Common myeloid progenitor, CD34-positive (primary cell): ENCODE measurements at regions not wholly inside any gene's neighbourhood (a gene's known extent, or its start where the extent isn't known, plus 50 kb on each side); places are given as distances from the start of the nearest gene placed in this dataset.

ENCODE experiments used
- CTCF ChIA-PET: fragments of 350-600 bp; sonication (Branson Sonifier 250); formaldehyde crosslinking; loops from one replicate; lab custom pipeline; 2021; ENCODE audit warnings: antibody characterized with exemption; lab: Charles Lee
- POLR2A ChIA-PET: fragments of 350-600 bp; sonication (Branson Sonifier 250); formaldehyde crosslinking; loops from one replicate; lab custom pipeline; 2021; ENCODE audit warnings: antibody characterized with exemption; lab: Charles Lee
- DNase-seq, 3 donors: peaks; one replicate each; pipeline versions ENCODE4 v3.0.0 to v3.0.0-alpha.2; 2013
- H3K27ac ChIP-seq, 2 experiments: 1 replicate in 1 of 2; 2 replicates in 1 of 2; pipeline ENCODE4 v1.7.0; 2013; ENCODE audit warnings: inconsistent platforms in 2 of 2, low read length in 2 of 2, mild to moderate bottlenecking in 2 of 2, low read depth in 1 of 2, moderate library complexity in 1 of 2; ENCODE audit not compliant: severe bottlenecking in 2 of 2, insufficient read depth in 1 of 2, poor library complexity in 1 of 2
- H3K27me3 ChIP-seq, 5 experiments: replicated peaks in 2 of 5; 1 replicate in 3 of 5; 2 replicates in 2 of 5; pipeline versions ENCODE4 v1.6.1 to v1.7.0; 2013; ENCODE audit warnings: low read length in 4 of 5, mild to moderate bottlenecking in 2 of 5, moderate library complexity in 2 of 5, inconsistent platforms in 1 of 5; ENCODE audit not compliant: insufficient read depth in 5 of 5, control insufficient read depth in 4 of 5
- H3K36me3 ChIP-seq, 4 experiments: 1 replicate in 2 of 4; 2 replicates in 2 of 4; pipeline versions ENCODE4 v1.6.1 to v1.7.0; 2013; ENCODE audit warnings: low read length in 3 of 4, control low read depth in 1 of 4, mild to moderate bottlenecking in 1 of 4; ENCODE audit not compliant: control insufficient read depth in 4 of 4, insufficient read depth in 4 of 4
- H3K4me1 ChIP-seq, 4 experiments: 1 replicate in 3 of 4; 2 replicates in 1 of 4; pipeline versions ENCODE4 v1.6.1 to v1.7.1; 2013; ENCODE audit warnings: low read length in 3 of 4, mild to moderate bottlenecking in 3 of 4, control low read depth in 1 of 4, inconsistent platforms in 1 of 4, moderate library complexity in 1 of 4; ENCODE audit not compliant: control insufficient read depth in 4 of 4, insufficient read depth in 4 of 4; ENCODE audit errors: control extremely low read depth in 1 of 4
- H3K4me3 ChIP-seq, 7 experiments: 1 replicate in 4 of 7; 2 replicates in 3 of 7; pipeline versions ENCODE4 v1.5.1 to v1.7.0; 2013; ENCODE audit warnings: mild to moderate bottlenecking in 7 of 7, low read length in 6 of 7, moderate library complexity in 6 of 7, inconsistent platforms in 2 of 7, low read depth in 2 of 7, control low read depth in 1 of 7; ENCODE audit not compliant: insufficient read depth in 4 of 7, control insufficient read depth in 1 of 7; ENCODE audit errors: extremely low read depth in 1 of 7
- H3K9me3 ChIP-seq, 5 experiments: 1 replicate in 4 of 5; 2 replicates in 1 of 5; pipeline versions ENCODE4 v1.6.1 to v1.7.1; 2013; ENCODE audit warnings: low read length in 4 of 5, mild to moderate bottlenecking in 2 of 5, inconsistent platforms in 1 of 5, low read depth in 1 of 5, moderate library complexity in 1 of 5; ENCODE audit not compliant: control insufficient read depth in 4 of 5, insufficient read depth in 2 of 5; ENCODE audit errors: control extremely low read depth in 1 of 5
- WGBS: methylation state at CpG from one replicate; pipeline ENCODE4 v1.1.5; 2013; ENCODE audit not compliant: insufficient coverage; 5-methylcytosine and 5-hydroxymethylcytosine counted together

- no peak for DNase-seq
- peaks cover 0 to 9% (median 2%) of the 10 kb centered on the region in 5 experiments for H3K9me3 ChIP-seq
- ChIA-PET POLR2A (no interaction called here), CTCF (no interaction called here)
- 85% methylated on average over 6 of the region's 9 CpGs for WGBS
- H3K27ac ChIP-seq = no peak overlapping the region
- no peaks in the 10 kb centered on the region for H3K36me3 ChIP-seq
- H3K27me3 ChIP-seq = no peaks in the 10 kb centered on the region
- no peaks in the 10 kb centered on the region for H3K4me1 ChIP-seq
- no peak overlapping the region for H3K4me3 ChIP-seq
Observed at GRCh38 chr16:6146874-6147425, 1049.4 kb upstream of the EEF2KMT start.

- H3K4me1 ChIP-seq = no peaks in the 10 kb centered on the region
- POLR2A ChIA-PET = no interaction called here
- CTCF ChIA-PET = no interaction called here
- no peak for DNase-seq
- no peak overlapping the region for H3K27ac ChIP-seq
- no CpG with 5 or more reads among the region's 2 CpGs for WGBS
- H3K27me3 ChIP-seq = no peaks in the 10 kb centered on the region
- no peak overlapping the region for H3K4me3 ChIP-seq
- no peaks in the 10 kb centered on the region for H3K36me3 ChIP-seq
- peaks cover 0 to 9% (median 2%) of the 10 kb centered on the region in 5 experiments for H3K9me3 ChIP-seq
Observed at GRCh38 chr16:6146356-6146755, 1048.8 kb upstream of the EEF2KMT start.

GRCh38 chr16:6144463-6144862 lies 1046.9 kb upstream of the EEF2KMT start:
- Histone ChIP-seq H3K9me3 (peaks cover 0 to 9% (median 2%) of the 10 kb centered on the region in 5 experiments), H3K36me3 (no peaks in the 10 kb centered on the region), H3K27me3 (no peaks in the 10 kb centered on the region), H3K4me1 (no peaks in the 10 kb centered on the region), H3K4me3 (no peak overlapping the region), H3K27ac (no peak overlapping the region)
- ChIA-PET CTCF (no interaction called here), POLR2A (no interaction called here)
- 95% methylated on average over 2 of the region's 4 CpGs for WGBS
- no peak for DNase-seq

- ChIA-PET CTCF (no interaction called here), POLR2A (no interaction called here)
- H3K4me1 ChIP-seq = no peaks in the 10 kb centered on the region
- no peaks in the 10 kb centered on the region for H3K27me3 ChIP-seq
- H3K9me3 ChIP-seq = peaks cover 0 to 9% (median 2%) of the 10 kb centered on the region in 5 experiments
- no peak overlapping the region for H3K27ac ChIP-seq
- H3K4me3 ChIP-seq = no peak overlapping the region
- H3K36me3 ChIP-seq = no peaks in the 10 kb centered on the region
- WGBS = 71% methylated on average over 1 of the region's 1 CpG
- no peak for DNase-seq
Observed at GRCh38 chr16:6143020-6143419, 1045.4 kb upstream of the EEF2KMT start.

GRCh38 chr16:6133009-6133557 lies 1035.5 kb upstream of the EEF2KMT start:
- H3K4me3 ChIP-seq = no peak overlapping the region
- 93% methylated on average over 5 of the region's 6 CpGs for WGBS

GRCh38 chr16:6132121-6132520 lies 1034.5 kb upstream of the EEF2KMT start:
- CTCF ChIA-PET = no interaction called here
- no peak overlapping the region for H3K27ac ChIP-seq
- DNase-seq = no peak
- POLR2A ChIA-PET = no interaction called here
- no peaks in the 10 kb centered on the region for H3K27me3 ChIP-seq
- no peaks in the 10 kb centered on the region for H3K36me3 ChIP-seq
- no peak overlapping the region for H3K4me3 ChIP-seq
- no peaks in the 10 kb centered on the region for H3K4me1 ChIP-seq
- no peaks in the 10 kb centered on the region for H3K9me3 ChIP-seq
- 75% methylated on average over 4 of the region's 6 CpGs for WGBS

More at GRCh38 chr16:6133009-6133557, 1035.5 kb upstream of the EEF2KMT start:
- ChIA-PET POLR2A (no interaction called here), CTCF (no interaction called here)
- Histone ChIP-seq H3K36me3 (no peaks in the 10 kb centered on the region), H3K27me3 (no peaks in the 10 kb centered on the region), H3K9me3 (no peaks in the 10 kb centered on the region), H3K4me1 (no peaks in the 10 kb centered on the region), H3K27ac (no peak overlapping the region)
- DNase-seq = no peak

GRCh38 chr16:6131526-6132050 lies 1034.0 kb upstream of the EEF2KMT start:
- no peaks in the 10 kb centered on the region for H3K4me1 ChIP-seq

More at GRCh38 chr16:6131526-6132050, 1034.0 kb upstream of the EEF2KMT start:
- ChIA-PET CTCF (interaction anchor here (1.3 kb wide), 1 partner anchor 29 kb away, joined by 3 read pairs; no protein-coding TSS in a partner anchor), POLR2A (no interaction called here)
- Histone ChIP-seq H3K27me3 (no peaks in the 10 kb centered on the region), H3K9me3 (no peaks in the 10 kb centered on the region), H3K27ac (no peak overlapping the region), H3K36me3 (no peaks in the 10 kb centered on the region), H3K4me3 (no peak overlapping the region)
- DNase-seq = no peak
- 100% methylated on average over 2 of the region's 5 CpGs for whole genome bisulfite sequencing
